ENCODE measurements at regions not wholly inside any gene's neighbourhood (a gene's known extent, or its start where the extent isn't known, plus 50 kb on each side); places are given as distances from the start of the nearest gene placed in this dataset.

- TF ChIP-seq POLR2AphosphoS5 (IDR thresholded peaks at IDR 0.05; ENCODE audit: low read depth, low read length) (no peak), EP300 (IDR thresholded peaks at IDR 0.05; ENCODE audit: borderline replicate concordance in 1 of 2, low read depth in 1 of 2, low read length in 1 of 2) (no peak), RCOR1 (IDR thresholded peaks at IDR 0.05; ENCODE audit: low read length) (no peak), CTCF (IDR thresholded peaks at IDR 0.05) (no peak), RXRA (IDR thresholded peaks at IDR 0.05; ENCODE audit: borderline replicate concordance, low read depth) (no peak), GATA2 (CRISPR knock-in tag; IDR thresholded peaks at IDR 0.05) (no peak), FOSL2 (IDR thresholded peaks at IDR 0.05; ENCODE audit: borderline replicate concordance, low read depth) (no peak)
Measured at GRCh38 chr2:129911363-129912065, 68.0 kb upstream of the RAB6C start.

Data from SK-N-SH (cell line).